Mesendoderm (in vitro differentiated cells): ENCODE measurements at regions not wholly inside any gene's neighbourhood (a gene's known extent, or its start where the extent isn't known, plus 50 kb on each side); places are given as distances from the start of the nearest gene placed in this dataset.
"Not testable (repeated sequence)": the region's sequence is repeated elsewhere in the genome, so short reads cannot be mapped to it uniquely, and the experiment has no call there.

Source experiments
- DNase-seq: peaks from one replicate; pipeline ENCODE4 v3.0.0; 2013
- H2AK5ac ChIP-seq: 2 replicates; pipeline ENCODE4 v1.6.1; 2013; ENCODE audit warnings: low read length, inconsistent platforms
- H2BK120ac ChIP-seq: 2 replicates; pipeline ENCODE4 v1.6.1; 2013; ENCODE audit warnings: low read depth, mild to moderate bottlenecking, low read length, moderate library complexity, mixed read lengths
- H2BK15ac ChIP-seq: replicated peaks from 2 replicates; pipeline ENCODE4 v1.6.1; 2013; ENCODE audit warnings: low read depth, mild to moderate bottlenecking, moderate library complexity
- H2BK5ac ChIP-seq: 2 replicates; pipeline ENCODE4 v1.6.1; 2013; ENCODE audit warnings: low read length, inconsistent platforms
- H3K18ac ChIP-seq: 2 replicates; pipeline ENCODE4 v1.6.1; 2013; ENCODE audit warnings: mild to moderate bottlenecking, low read length, mixed read lengths
- H3K23ac ChIP-seq: one replicate; pipeline ENCODE4 v1.6.1; 2013; ENCODE audit warnings: low read length
- H3K27ac ChIP-seq: 2 replicates; pipeline ENCODE4 v1.5.1; 2013; ENCODE audit warnings: low read depth, mild to moderate bottlenecking, inconsistent platforms, low read length, moderate library complexity
- H3K27me3 ChIP-seq: 2 replicates; pipeline ENCODE4 v1.6.1; 2013; ENCODE audit warnings: low read length, control low read depth, mild to moderate bottlenecking, inconsistent platforms; ENCODE audit not compliant: insufficient read depth, poor library complexity
- H3K36me3 ChIP-seq: 2 replicates; pipeline ENCODE4 v1.6.1; 2013; ENCODE audit warnings: low read length, inconsistent platforms; ENCODE audit not compliant: control insufficient read depth, insufficient read depth
- H3K4ac ChIP-seq: one replicate; pipeline ENCODE4 v1.6.1; 2013; ENCODE audit warnings: low read depth, mild to moderate bottlenecking, low read length, moderate library complexity
- H3K4me1 ChIP-seq: 2 replicates; pipeline ENCODE4 v1.6.1; 2013; ENCODE audit warnings: low read depth, low read length, inconsistent platforms; ENCODE audit not compliant: control insufficient read depth
- H3K4me2 ChIP-seq: 2 replicates; pipeline ENCODE4 v1.6.1; 2013; ENCODE audit warnings: low read length
- H3K4me3 ChIP-seq: 2 replicates; pipeline ENCODE4 v1.5.1; 2013; ENCODE audit warnings: mild to moderate bottlenecking, low read length
- H3K56ac ChIP-seq: one replicate; pipeline ENCODE4 v1.6.1; 2013; ENCODE audit warnings: low read length
- H3K79me1 ChIP-seq: 2 replicates; pipeline ENCODE4 v1.6.1; 2013; ENCODE audit warnings: low read length, inconsistent platforms
- H3K79me2 ChIP-seq: 2 replicates; pipeline ENCODE4 v1.6.1; 2013; ENCODE audit warnings: mild to moderate bottlenecking, low read length; ENCODE audit not compliant: control insufficient read depth, insufficient read depth
- H3K9ac ChIP-seq: 2 replicates; pipeline ENCODE4 v1.6.1; 2013; ENCODE audit warnings: low read length, inconsistent platforms
- H4K5ac ChIP-seq: one replicate; pipeline ENCODE4 v1.6.1; 2013; ENCODE audit warnings: low read length
- H4K8ac ChIP-seq: one replicate; pipeline ENCODE4 v1.6.1; 2013; ENCODE audit warnings: low read depth, mild to moderate bottlenecking, control low read depth, low read length, moderate library complexity
- WGBS: extraction: QIAGEN DNeasy Blood & Tissue Kit; methylation state at CpG from one replicate; pipeline ENCODE4 v1.1.7; 2013; ENCODE audit warnings: low lambda C conversion rate, missing lambda C conversion rate; ENCODE audit not compliant: insufficient coverage; ENCODE audit errors: extremely low coverage; 5-methylcytosine and 5-hydroxymethylcytosine counted together

DNA sequence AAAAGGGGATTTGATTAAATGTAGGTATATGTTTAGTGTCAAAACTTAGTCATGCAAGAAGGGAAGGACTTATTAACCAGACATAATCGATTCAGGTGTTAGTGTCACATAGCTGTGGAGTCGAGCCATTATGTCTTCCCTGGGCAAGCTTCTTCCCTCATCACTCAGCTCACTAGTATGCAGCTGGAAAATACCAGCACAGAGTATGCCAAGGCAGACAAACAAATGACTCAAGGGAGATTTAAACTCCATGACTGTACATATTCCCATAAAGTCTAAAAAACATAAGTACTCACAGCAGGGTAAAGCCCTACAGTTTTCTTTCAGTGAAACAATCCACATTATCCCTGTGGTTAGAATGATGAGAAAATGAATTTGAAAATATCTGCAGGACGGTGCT, 304.5 kb downstream of the CBLL2 start:
- WGBS = no CpG with 5 or more reads among the region's 3 CpGs
- Histone ChIP-seq H3K4ac (no peak overlapping the region), H3K27ac (no peak overlapping the region), H4K5ac (no peak overlapping the region), H3K4me2 (no peak overlapping the region), H3K4me1 (no peaks in the 10 kb centered on the region), H3K79me2 (no peaks in the 10 kb centered on the region), H3K4me3 (no peak overlapping the region), H3K36me3 (no peaks in the 10 kb centered on the region), H2AK5ac (no peak overlapping the region), H4K8ac (no peak overlapping the region), H3K56ac (no peak overlapping the region), H2BK5ac (no peak overlapping the region), H3K23ac (no peak overlapping the region), H3K27me3 (no peaks in the 10 kb centered on the region), H2BK120ac (no peak overlapping the region), H3K79me1 (no peaks in the 10 kb centered on the region), H3K18ac (no peak overlapping the region), H2BK15ac (no peak overlapping the region), H3K9ac (no peak overlapping the region)
- no peak for DNase-seq

DNA sequence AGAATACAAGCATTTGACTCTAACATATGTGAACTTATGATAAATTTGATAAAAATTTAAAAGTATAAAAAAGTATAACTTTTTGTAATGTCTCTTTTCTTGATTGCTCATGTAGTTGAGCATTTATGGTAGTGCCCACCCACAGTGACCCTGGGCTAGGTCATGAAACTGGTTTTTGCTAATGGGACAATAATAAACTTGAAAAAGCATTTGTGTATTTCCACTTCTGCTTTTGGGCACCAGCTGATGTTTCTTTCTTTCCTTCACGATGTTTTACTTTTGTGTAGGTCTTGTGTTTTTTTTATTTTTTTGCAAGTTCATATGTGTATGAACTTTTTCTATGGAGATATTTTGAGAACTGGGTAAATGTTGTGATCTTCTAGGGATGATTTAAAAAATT, 313.1 kb downstream of the CBLL2 start:
- Histone ChIP-seq H3K36me3 (no peaks in the 10 kb centered on the region), H3K4me1 (no peaks in the 10 kb centered on the region), H2BK120ac (no peak overlapping the region), H3K4me2 (no peak overlapping the region), H2AK5ac (no peak overlapping the region), H3K4me3 (no peak overlapping the region), H3K56ac (no peak overlapping the region), H3K79me2 (no peaks in the 10 kb centered on the region), H4K5ac (no peak overlapping the region), H3K9ac (no peak overlapping the region), H4K8ac (no peak overlapping the region), H3K27ac (no peak overlapping the region), H3K23ac (no peak overlapping the region), H3K27me3 (no peaks in the 10 kb centered on the region), H3K18ac (no peak overlapping the region), H3K4ac (no peak overlapping the region), H2BK15ac (no peak overlapping the region), H2BK5ac (no peak overlapping the region), H3K79me1 (no peaks in the 10 kb centered on the region)
- WGBS = no CpG with 5 or more reads among the region's 1 CpG
- no peak for DNase-seq

DNA sequence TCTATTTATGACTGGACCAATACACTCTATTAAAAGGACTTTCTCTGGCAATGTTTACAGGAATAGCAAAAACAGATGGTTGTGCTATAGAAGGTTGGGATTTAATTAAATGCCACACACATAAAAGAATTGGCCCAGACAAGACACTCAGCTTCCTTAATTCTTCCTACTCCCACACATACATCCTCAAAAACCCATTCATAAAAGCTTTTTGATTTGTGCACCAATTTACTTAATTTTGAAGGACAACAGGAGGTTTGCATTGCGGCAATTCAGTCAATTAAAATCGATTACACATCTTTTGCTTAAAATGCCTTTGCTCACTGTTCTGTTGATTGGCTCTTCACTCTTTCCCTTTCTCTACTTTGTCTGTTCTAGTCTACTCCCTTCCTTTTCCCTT, 317.1 kb downstream of the CBLL2 start:
- H3K36me3 ChIP-seq = no peaks in the 10 kb centered on the region

DNA sequence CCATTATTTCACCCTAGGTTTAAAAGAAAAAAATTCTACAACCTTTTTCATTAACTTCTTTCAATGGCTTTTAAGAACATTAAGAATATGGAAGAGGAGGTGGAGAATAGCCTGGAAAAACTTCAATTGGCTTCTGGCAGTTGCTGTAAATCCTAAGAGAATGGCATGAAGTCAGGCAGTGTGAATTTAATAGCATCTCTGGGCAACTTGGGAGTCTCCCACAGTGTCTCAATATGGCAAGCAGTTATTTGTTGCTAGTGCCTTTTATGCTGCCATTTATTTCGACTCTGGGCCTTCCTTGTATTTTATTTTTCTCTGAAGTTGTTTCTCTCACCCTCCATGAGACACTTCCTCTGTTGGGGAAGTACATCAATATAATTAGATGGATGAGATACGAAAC, 322.1 kb downstream of the CBLL2 start:
- Histone ChIP-seq H3K4me1 (no peaks in the 10 kb centered on the region), H3K4me3 (no peak overlapping the region), H2BK15ac (no peak overlapping the region), H4K8ac (no peak overlapping the region), H3K4ac (no peak overlapping the region), H3K36me3 (no peaks in the 10 kb centered on the region), H2BK120ac (no peak overlapping the region), H3K79me1 (no peaks in the 10 kb centered on the region), H3K9ac (no peak overlapping the region), H3K18ac (no peak overlapping the region), H3K27ac (no peak overlapping the region), H4K5ac (no peak overlapping the region), H3K4me2 (no peak overlapping the region), H2BK5ac (no peak overlapping the region), H3K23ac (no peak overlapping the region), H3K56ac (no peak overlapping the region), H2AK5ac (no peak overlapping the region), H3K27me3 (no peaks in the 10 kb centered on the region), H3K79me2 (no peaks in the 10 kb centered on the region)
- no peak for DNase-seq
- no CpG with 5 or more reads among the region's 2 CpGs for WGBS

More for the DNA sequence above, 317.1 kb downstream of the CBLL2 start:
- no peak overlapping the region for H3K9ac ChIP-seq
- no peak for DNase-seq
- no peaks in the 10 kb centered on the region for H3K4me1 ChIP-seq
- H3K79me2 ChIP-seq = no peaks in the 10 kb centered on the region
- no peak overlapping the region for H3K27ac ChIP-seq
- H2BK5ac ChIP-seq = no peak overlapping the region
- H3K79me1 ChIP-seq = no peaks in the 10 kb centered on the region
- no CpG with 5 or more reads among the region's 2 CpGs for WGBS
- H4K8ac ChIP-seq = no peak overlapping the region
- H3K18ac ChIP-seq = no peak overlapping the region
- no peak overlapping the region for H2AK5ac ChIP-seq
- H2BK15ac ChIP-seq = no peak overlapping the region
- no peaks in the 10 kb centered on the region for H3K27me3 ChIP-seq
- no peak overlapping the region for H3K4me2 ChIP-seq
- no peak overlapping the region for H3K4ac ChIP-seq
- H3K4me3 ChIP-seq = no peak overlapping the region
- no peak overlapping the region for H4K5ac ChIP-seq
- H3K23ac ChIP-seq = no peak overlapping the region
- H3K56ac ChIP-seq = no peak overlapping the region
- H2BK120ac ChIP-seq = no peak overlapping the region

DNA sequence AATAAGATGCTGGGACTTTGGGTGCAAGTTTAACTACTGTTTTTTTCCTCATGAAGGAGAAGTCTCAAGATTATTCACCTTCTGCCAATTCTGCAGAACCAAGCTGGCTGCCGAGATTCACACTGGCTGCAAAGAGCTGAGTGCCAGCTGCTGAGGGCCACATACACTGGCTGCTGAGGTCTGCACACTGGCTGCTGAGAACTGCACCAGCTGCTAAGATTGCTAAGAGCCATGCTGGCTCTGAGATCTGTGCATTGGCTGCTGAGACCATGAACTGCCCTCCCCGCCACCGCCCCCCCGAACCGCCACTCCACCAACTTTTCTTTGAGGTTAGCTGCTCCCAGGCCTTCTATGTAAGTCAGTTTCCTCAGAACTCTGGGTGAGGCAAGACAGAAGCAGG, 330.3 kb downstream of the CBLL2 start:
- no peak overlapping the region for H3K4ac ChIP-seq
- H3K4me2 ChIP-seq = no peak overlapping the region
- H3K18ac ChIP-seq = no peak overlapping the region
- H3K4me3 ChIP-seq = no peak overlapping the region
- H3K36me3 ChIP-seq = no peaks in the 10 kb centered on the region
- no CpG with 5 or more reads among the region's 5 CpGs for WGBS
- H2AK5ac ChIP-seq = no peak overlapping the region
- H3K23ac ChIP-seq = no peak overlapping the region
- H3K56ac ChIP-seq = no peak overlapping the region
- H3K27ac ChIP-seq = no peak overlapping the region
- H2BK5ac ChIP-seq = no peak overlapping the region
- H2BK15ac ChIP-seq = no peak overlapping the region
- H3K79me2 ChIP-seq = no peaks in the 10 kb centered on the region
- H2BK120ac ChIP-seq = no peak overlapping the region
- no peak overlapping the region for H4K8ac ChIP-seq
- H3K79me1 ChIP-seq = no peaks in the 10 kb centered on the region
- DNase-seq = no peak
- no peak overlapping the region for H3K9ac ChIP-seq
- no peaks in the 10 kb centered on the region for H3K4me1 ChIP-seq
- no peaks in the 10 kb centered on the region for H3K27me3 ChIP-seq
- no peak overlapping the region for H4K5ac ChIP-seq

DNA sequence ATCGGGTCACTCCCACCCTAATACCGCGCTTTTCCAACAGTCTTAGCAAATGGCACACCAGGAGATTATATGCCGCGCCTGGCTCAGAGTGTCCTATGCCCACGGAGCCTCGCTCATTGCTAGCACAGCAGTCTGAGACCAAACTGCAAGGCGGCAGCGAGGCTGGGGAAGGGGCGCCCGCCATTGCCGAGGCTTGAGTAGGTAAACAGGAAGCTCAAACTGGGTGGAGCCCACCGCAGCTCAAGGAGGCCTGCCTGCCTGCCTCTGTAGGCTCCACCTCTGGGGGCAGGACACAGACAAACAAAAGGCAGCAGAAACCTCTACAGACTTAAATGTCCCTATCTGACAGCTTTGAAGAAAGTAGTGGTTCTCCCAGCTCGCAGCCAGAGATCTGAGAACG, 336.7 kb downstream of the CBLL2 start:
- not testable (repeated sequence) for H3K4me2 ChIP-seq, H3K79me2 ChIP-seq, H3K9ac ChIP-seq, H4K8ac ChIP-seq, H3K79me1 ChIP-seq, H2BK5ac ChIP-seq, DNase-seq, H3K4me3 ChIP-seq, H3K27me3 ChIP-seq, H2BK120ac ChIP-seq, H3K56ac ChIP-seq, H3K23ac ChIP-seq, H4K5ac ChIP-seq, H3K4me1 ChIP-seq, H2BK15ac ChIP-seq, H3K36me3 ChIP-seq, H3K27ac ChIP-seq, H3K18ac ChIP-seq, H3K4ac ChIP-seq, H2AK5ac ChIP-seq
- no CpG with 5 or more reads among the region's 15 CpGs for WGBS
